Dedifferentiated amniotic fluid mesenchymal stem cell (primary cell): ENCODE measurements at regions not wholly inside any gene's neighbourhood (a gene's known extent, or its start where the extent isn't known, plus 50 kb on each side); places are given as distances from the start of the nearest gene placed in this dataset.

Experiments used
- DNase-seq: peaks from one replicate; pipeline ENCODE4 v3.0.0-alpha.2; 2016; ENCODE audit errors: extremely low spot score

DNA sequence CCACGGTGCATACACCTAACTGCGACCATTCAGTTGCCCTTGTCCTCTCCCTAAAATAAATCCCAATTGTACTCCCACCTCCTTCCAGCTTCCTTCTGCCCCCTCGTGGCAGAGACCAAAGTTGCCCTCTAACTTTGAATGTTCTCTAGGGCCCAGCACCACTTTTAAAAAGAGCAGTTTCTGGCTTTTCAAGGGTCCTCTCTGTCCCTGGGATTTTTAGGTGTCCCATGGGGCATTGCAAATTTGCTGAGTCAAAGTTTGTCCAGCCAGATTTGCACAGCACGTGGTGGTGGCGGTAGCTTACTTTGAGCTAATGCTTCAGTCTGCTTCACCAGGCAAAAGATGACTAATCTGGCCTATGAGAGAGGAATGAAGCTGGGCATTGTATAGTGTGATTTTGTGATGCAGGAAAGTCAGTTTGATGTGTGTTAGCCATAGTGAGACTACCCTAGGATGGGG lies 100.2 kb downstream of the PERP start:
- no peak for DNase-seq

DNA sequence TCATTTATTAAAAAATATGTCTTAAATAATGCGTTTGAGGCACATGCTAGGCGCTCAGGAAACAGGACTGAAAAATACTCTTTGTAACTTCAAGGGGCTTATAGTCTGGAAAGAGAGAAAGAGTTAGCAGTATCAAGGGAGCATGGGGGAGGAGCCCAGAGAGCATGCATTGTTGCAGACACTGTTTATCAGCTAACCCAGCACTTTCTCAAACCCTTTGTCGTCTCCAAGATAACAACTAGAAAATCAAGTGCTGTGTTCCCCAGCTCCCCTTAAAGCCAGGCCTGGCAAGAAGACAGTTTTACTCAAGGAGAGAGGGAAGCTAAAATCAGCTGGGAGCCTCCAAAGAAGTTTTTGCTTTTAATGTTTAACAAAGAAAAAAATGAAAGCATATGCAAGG lies 98.4 kb downstream of the PERP start:
- DNase-seq = no peak

DNA sequence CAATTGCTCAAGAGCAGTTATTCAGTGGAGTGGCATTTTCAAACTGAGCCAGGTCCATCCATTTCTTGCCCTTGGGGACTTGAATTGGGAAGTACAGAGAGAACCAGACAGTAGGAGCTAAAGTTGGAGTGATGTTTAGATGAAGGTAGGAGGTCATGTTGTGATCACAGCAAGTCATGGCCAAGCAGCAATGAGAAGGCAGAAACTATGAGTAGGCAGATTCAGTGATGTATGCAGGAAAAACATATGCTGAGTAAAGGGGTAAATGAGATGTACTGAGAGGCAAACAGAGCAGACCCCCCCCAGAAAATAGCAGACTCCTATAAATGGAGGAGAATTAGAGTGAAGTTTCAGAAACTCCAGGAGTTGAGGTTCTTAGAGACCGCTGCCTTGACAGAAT lies 95.8 kb downstream of the PERP start:
- no peak for DNase-seq

DNA sequence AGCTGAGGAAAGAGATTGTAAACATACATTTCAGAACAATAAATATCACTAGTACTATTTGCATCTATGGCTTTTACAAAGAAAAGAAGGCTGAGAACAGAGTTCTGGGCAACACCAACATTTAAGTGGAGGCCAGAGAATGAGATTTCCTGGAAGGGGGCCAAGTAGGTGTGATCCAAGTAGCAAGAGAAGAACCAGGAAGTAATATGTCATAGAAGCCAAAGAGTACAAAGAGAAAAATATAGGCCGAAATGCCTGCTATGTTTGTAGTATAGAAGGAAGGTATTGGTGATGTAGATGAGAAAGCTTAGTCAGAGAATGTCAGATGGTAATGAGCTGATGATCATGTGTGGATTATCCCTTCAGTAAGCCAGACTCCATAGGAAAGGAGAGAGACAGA lies 94.5 kb downstream of the PERP start:
- DNase-seq = no peak

DNA sequence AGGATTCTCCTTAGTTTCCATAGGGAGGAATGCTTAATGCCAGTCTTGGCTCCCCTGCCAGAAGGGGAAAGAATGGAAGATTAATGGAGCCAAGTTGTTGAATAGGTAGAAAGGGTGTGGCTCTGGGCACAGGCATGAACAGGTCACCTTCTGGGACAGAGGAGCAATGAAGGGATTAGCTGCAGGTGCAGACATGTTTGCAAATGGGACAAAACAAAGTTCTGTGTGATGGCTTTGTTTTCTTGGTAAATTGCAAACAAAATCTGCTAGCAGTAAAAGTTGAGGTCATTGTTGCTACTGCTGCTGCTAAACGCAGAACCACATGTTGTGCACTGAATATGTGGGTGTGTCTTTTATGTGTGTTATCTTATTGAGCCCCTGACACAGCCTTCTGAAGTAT lies 93.3 kb downstream of the PERP start:
- no peak for DNase-seq

DNA sequence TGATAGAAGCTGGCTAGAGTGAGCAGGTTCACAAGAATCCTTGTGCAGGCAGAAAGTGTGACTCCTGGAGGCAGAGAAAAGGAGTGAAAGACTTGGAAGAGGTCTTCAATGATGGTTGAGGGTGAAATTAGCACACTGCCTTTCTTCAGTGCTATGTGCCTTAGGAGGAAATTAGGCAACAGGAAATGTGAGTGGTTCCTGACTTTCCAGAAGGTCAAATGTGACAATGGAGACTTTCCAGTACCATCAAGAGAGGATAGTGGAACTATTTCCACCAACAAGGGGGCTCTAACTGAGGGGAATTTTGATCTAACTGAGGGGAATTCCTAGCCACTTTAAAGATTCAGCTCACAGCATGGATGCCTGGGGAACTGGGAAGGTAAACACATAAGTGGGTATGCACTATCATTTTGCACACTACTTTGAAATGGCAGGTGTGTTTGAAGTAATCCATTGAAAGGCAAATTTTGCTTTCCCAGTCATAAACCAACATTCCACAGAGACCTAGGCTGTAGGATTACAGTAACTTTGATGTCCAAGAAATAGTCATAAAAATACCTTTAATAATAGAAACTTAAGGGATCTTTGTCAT lies 90.0 kb downstream of the PERP start:
- DNase-seq = no peak

DNA sequence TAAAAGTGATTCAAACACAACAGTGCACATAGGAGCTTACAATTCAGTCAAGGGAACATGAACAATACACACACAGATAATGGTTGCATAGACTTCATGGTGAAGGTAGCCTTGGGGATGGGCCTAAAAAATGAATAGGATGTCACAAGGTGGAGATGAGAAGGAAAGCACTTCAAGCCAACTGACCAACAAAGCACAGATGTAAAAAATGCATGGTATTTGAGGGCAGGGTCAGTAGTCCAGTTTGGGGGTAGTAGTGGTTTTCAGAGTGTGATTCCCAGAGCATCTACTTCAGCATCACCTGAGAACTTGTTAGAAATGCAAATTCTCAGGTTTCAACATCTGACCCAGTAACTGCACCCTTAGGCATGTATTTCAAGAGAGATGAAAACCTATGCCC lies 88.9 kb downstream of the PERP start:
- no peak for DNase-seq

DNA sequence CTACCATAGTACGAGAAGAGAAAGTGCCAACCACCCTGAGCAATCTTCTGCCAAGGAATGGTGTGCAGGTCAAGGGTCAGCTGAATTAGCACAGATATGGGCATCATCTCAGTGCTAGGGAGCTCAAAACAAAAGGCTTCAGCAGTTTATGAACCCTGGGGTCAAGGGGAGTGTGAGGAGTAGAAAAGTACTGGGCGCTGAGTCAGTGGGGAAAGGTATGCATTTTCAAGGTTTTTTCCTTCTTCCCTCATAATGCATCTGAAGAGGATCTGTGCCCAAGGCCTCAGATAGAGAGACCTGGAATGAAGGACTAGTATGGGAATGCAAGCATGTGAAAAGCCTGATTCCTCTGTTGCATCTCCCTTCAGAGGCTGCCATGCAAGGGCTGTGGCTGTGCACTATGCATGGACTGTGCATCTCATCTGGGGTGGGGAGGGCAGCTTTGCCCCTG lies 81.7 kb downstream of the PERP start:
- DNase-seq = no peak

DNA sequence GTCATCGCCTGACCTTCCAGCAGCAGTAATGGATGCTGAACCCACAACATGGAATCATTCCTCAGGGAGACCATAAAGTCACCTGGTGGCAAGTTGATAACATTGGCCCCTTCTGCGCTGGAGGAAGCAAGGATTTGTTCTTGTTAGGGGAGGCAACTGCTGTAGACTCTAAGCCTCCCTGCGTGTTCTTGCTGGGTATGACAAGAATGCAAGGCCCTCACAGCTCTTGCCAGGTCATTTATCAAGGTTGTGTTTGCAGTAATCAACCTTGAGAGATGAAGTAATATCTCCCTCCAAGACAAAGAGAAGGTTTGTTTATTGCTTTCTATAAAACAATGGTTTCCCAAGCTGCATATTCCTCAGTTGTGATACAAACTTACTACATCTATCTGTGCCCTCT lies 80.9 kb downstream of the PERP start:
- DNase-seq = no peak

DNA sequence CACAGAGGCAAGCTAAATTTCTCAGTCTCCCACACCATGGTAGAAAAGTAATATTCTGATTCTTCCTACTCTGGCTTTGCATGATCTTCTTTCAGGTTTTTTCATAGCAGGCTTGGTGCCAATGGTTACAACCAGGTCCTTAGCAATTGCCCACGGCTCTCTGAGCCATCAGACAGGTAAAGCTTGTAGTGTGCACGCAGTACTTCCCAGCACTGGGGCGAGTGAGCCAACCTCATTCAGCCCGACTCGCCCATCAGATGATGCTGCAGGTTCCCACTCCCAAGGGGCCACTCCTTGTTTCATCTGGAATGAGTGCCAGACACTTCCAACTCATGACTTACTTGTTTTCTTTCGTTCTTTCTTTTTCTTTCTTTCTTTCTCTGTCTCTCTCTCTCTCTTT lies 78.3 kb downstream of the PERP start:
- no peak for DNase-seq

DNA sequence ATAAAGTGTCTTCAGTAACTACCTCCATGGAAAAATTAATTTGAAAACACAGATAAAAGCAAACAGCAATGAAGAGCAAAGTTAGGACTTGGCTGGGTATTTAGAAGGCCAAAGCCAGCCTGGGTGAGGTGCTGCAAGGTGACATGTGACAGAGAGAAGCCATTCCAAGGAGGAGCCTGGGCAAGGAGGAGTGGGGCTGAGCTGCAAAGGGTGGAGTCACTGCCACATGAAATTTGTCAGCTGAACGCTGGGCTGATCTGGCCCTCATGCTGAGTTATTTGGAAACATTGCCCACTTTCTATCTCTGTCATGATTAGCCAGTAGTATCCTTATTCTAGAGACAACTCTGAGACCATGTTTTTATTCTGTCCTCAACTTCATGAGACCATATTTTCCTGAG lies 76.3 kb downstream of the PERP start:
- no peak for DNase-seq

DNA sequence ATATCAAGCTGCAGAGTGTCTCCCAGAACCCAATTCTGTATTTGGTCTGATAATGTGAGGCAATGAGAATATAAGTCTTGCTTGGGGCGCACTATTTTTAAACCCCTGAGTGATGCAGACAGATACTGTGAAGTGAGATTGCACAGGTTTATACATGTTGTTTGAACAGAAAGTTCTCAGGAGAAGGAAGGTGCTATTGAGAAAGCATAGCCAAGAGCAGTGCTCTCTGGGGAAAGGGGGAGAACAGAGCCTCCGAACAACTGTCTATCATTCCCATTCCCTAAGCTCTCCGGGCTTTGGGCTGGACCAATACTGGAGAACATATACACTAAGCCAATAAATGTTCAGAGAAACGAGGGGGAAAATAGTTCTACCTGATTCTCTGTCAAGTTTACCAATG lies 75.8 kb downstream of the PERP start:
- no peak for DNase-seq

DNA sequence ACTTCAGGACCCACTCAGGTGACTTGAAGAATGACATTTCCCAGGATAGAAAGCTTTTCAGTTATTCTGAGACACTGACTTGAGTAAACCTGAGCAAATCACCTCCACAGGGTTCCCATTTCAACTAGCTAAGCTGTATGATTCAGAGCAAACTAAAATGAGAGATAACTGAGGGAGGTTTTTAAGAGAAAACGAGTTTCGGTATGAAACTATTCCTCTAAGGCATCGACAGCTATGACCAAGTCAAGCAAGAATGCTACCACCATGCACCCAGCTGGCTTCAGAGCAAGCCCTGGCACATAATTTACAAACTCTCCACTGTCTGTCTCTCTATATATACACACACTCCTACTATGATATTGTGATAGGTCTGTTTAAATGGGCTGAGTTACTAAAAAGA lies 75.4 kb downstream of the PERP start:
- DNase-seq = no peak

DNA sequence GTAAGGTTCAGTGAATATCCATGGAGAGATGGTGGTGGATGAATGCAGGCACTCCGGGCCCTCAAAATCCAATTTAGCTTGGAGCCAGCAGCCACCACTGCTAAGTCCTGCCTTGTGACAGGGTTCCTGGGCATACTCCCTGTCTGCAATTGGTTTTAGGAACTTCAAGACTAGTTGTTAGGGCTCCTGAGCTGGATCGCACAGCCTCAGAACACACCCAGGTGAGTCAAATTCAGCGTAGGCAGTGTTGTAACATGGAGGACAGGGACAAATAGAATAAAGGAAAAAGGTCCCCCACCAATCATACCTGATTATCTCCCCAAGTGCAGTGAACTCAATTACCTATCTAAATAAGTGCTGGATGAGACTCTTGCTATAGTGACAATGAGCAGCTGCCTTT lies 74.6 kb downstream of the PERP start:
- DNase-seq = no peak

DNA sequence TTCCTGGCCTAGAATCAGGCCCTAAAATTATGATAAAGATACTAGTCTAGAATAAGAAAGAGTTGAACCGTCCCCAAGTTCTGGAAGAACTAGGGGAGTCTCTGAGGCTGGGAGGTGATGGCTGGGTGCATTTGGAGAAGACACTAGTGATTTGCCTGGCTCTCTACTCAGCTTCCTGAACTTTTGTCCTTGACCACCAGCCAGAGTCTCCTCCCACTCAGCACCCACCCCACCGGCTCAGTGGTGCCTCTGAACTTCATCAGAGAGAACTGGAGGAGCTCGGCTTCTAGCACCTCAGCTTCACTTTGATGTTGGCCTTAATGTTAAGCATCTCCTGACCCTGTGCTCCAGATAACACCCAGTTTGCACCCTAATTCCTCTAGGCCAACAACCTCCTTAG lies 73.0 kb downstream of the PERP start:
- no peak for DNase-seq

DNA sequence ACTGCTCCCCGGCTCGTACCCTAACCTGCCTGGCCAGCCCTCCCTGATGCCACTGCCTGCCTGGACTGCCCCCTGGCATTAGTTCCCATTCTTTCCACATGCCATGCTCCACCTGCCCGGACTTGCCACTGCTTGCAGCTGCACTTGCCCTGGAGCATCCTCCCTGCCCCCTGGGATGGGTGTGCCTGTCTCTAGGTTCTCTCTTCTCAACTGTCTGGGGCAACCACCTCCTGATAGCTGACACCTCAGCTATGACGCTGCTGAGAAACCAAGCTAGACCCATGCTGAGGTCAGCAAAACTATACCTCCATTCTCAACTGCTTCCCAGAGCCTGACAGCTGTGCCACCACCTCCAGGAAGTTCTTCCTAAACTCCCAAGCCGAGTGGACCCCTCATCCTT lies 72.1 kb downstream of the PERP start:
- no peak for DNase-seq

DNA sequence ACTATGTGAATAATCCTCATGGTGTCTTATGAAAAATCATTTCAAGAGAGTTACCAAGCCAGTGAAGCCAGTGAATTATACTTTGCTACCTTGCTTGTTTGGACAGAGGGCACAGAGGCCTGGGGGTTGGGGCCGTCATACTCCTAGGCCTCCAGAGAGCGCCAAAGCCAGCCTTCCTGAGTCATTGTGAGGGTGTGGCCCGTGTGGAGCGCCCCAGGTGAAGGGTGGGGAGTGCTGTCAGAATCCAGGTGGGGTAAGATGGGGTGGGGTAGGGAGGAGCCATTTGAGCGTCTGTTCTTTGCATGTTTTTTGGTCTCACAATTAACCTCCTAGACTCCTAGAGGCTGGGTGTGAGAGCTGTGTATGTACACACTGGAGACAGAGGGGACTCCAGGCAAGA lies 71.1 kb downstream of the PERP start:
- DNase-seq = no peak

DNA sequence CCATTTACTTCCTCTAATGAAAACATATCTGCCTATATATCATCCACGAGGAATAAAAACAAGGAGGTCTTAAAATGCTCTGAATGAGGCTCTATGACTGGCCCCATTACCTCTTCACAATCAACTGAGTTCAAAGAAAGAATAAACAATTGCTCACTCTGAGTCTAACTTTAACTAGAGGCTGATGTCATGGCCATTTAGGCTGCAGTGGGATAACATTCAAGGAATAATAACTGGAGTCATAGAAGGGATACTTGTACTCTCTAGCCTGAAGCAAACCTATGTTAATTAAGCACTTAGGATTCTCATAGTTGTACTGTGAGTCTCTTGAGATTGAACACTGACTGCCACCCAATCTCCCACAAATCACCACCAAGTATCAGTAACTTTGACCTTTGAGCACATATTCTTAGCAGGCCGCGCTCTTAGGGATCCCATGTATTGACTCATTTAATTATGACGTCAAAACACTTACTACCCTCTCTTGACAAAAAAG lies 70.2 kb downstream of the PERP start:
- no peak for DNase-seq

DNA sequence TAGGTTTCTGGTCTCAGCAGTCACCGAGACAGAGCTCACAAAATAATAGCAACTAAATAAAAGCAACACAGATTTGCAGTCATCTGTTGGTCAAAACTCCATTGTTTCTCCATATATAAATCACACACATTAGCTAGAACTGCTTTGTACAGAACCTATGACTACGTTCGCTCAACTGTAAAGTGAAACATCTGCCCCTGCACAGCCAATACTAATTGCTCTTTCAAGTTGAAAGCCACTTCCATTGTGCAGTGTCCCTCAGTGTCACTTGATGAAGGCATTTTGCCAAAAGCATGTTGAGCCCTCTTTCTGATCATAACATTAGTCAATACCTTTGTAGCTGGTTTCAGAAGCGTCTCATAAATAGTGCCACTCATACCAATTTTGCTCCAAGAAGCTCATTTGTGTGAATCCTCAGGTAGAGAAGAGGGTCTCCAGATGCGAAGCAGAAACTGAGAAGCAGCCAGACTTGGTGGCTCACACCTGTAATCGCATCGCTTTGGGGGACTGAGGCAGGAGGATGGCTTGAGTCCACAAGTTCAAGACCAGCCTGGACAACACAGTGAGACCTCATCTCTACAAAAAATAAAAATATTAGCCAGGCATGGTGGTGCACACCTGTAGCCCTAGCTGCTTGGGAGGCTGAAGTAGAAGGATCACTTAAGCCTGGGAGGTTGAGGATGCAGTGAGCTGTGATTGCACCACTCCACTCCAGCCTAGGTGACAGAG lies 68.9 kb downstream of the PERP start:
- DNase-seq = no peak
